Dendritic cell treated with granulocyte-macrophage colony-stimulating factor and Interleukin-4, amounts not matched to agents 40 ng/mL and 50 ng/mL, for 4 days (primary cell): ENCODE measurements at regions not wholly inside any gene's neighbourhood (a gene's known extent, or its start where the extent isn't known, plus 50 kb on each side); places are given as distances from the start of the nearest gene placed in this dataset.
"Not testable (repeated sequence)": the region's sequence is repeated elsewhere in the genome, so short reads cannot be mapped to it uniquely, and the experiment has no call there.

Experiments used
- H3K27ac Mint-ChIP-seq: one replicate; pipeline ENCODE4 v1.8.0; 2022; ENCODE audit warnings: mild to moderate bottlenecking, mixed read lengths
- H3K27me3 Mint-ChIP-seq: one replicate; pipeline ENCODE4 v1.8.0; 2022; ENCODE audit warnings: mild to moderate bottlenecking, mixed read lengths
- H3K36me3 Mint-ChIP-seq: one replicate; pipeline ENCODE4 v1.8.0; 2022; ENCODE audit warnings: low read depth, mixed read lengths
- H3K4me1 Mint-ChIP-seq: one replicate; pipeline ENCODE4 v1.8.0; 2022; ENCODE audit warnings: low read depth, mixed read lengths
- H3K4me3 Mint-ChIP-seq: one replicate; pipeline ENCODE4 v1.8.0; 2022; ENCODE audit warnings: mild to moderate bottlenecking, moderate library complexity, mixed read lengths
- H3K9me3 Mint-ChIP-seq: one replicate; pipeline ENCODE4 v1.8.0; 2022; ENCODE audit warnings: mixed read lengths
- intact Hi-C: fragments of 100-400 bp; cut with micrococcal nuclease; formaldehyde crosslinking; loops from one replicate; pipeline ENCODE4 v1.15.0; 2022

- intact Hi-C loops, result no loop called here
- H3K27ac Mint-ChIP-seq, result no peak overlapping the region
- no peaks in the 10 kb centered on the region for H3K4me1 Mint-ChIP-seq
- H3K36me3 Mint-ChIP-seq, result no peaks in the 10 kb centered on the region
- peaks cover 63% of the 10 kb centered on the region for H3K9me3 Mint-ChIP-seq
- no peak overlapping the region for H3K4me3 Mint-ChIP-seq
- no peaks in the 10 kb centered on the region for H3K27me3 Mint-ChIP-seq
Observed at GRCh38 chr4:186405957-186406356, 140.0 kb downstream of the F11 start.

GRCh38 chr4:186404562-186405134 is 138.7 kb downstream of the F11 start:
- Mint-ChIP-seq H3K27ac (no peak overlapping the region), H3K36me3 (no peaks in the 10 kb centered on the region), H3K9me3 (peaks cover 63% of the 10 kb centered on the region), H3K4me1 (no peaks in the 10 kb centered on the region), H3K4me3 (no peak overlapping the region), H3K27me3 (no peaks in the 10 kb centered on the region)
- intact Hi-C loops, result no loop called here

- Mint-ChIP-seq H3K27ac (no peak overlapping the region), H3K36me3 (no peaks in the 10 kb centered on the region), H3K4me1 (no peaks in the 10 kb centered on the region), H3K9me3 (peaks cover 31% of the 10 kb centered on the region), H3K4me3 (no peak overlapping the region), H3K27me3 (no peaks in the 10 kb centered on the region)
- intact Hi-C loops, result no loop called here
Observed at GRCh38 chr4:186400676-186401075, 134.7 kb downstream of the F11 start.

GRCh38 chr4:186392017-186392416 is 126.0 kb downstream of the F11 start:
- Mint-ChIP-seq H3K4me1 (no peaks in the 10 kb centered on the region), H3K9me3 (no peaks in the 10 kb centered on the region), H3K4me3 (no peak overlapping the region), H3K36me3 (no peaks in the 10 kb centered on the region), H3K27me3 (no peaks in the 10 kb centered on the region), H3K27ac (no peak overlapping the region)
- intact Hi-C loops, result no loop called here

GRCh38 chr4:186384328-186384727 is 118.3 kb downstream of the F11 start:
- H3K27ac Mint-ChIP-seq, result not testable (repeated sequence)

GRCh38 chr4:186368281-186368680 is 102.3 kb downstream of the F11 start:
- Mint-ChIP-seq H3K9me3 (peaks cover 29% of the 10 kb centered on the region), H3K36me3 (no peaks in the 10 kb centered on the region), H3K27me3 (no peaks in the 10 kb centered on the region), H3K4me3 (no peak overlapping the region), H3K27ac (no peak overlapping the region), H3K4me1 (no peaks in the 10 kb centered on the region)
- intact Hi-C loops, result no loop called here

More at GRCh38 chr4:186384328-186384727, 118.3 kb downstream of the F11 start:
- H3K36me3 Mint-ChIP-seq, H3K27me3 Mint-ChIP-seq, intact Hi-C loops, H3K4me3 Mint-ChIP-seq, H3K4me1 Mint-ChIP-seq: not testable (repeated sequence)
- peaks cover 22% of the 10 kb centered on the region for H3K9me3 Mint-ChIP-seq

GRCh38 chr4:186366326-186366725 is 100.3 kb downstream of the F11 start:
- no peak overlapping the region for H3K27ac Mint-ChIP-seq
- H3K4me1 Mint-ChIP-seq, result no peaks in the 10 kb centered on the region
- no peaks in the 10 kb centered on the region for H3K36me3 Mint-ChIP-seq
- no peaks in the 10 kb centered on the region for H3K27me3 Mint-ChIP-seq
- peaks cover 33% of the 10 kb centered on the region for H3K9me3 Mint-ChIP-seq
- no peak overlapping the region for H3K4me3 Mint-ChIP-seq
- intact Hi-C loops, result no loop called here

- H3K27ac Mint-ChIP-seq, H3K36me3 Mint-ChIP-seq, H3K4me1 Mint-ChIP-seq, intact Hi-C loops, H3K4me3 Mint-ChIP-seq, H3K27me3 Mint-ChIP-seq: not testable (repeated sequence)
- peaks cover 42% of the 10 kb centered on the region for H3K9me3 Mint-ChIP-seq
Observed at GRCh38 chr4:186363038-186363437, 97.0 kb downstream of the F11 start.

GRCh38 chr4:186360551-186360950 is 94.6 kb downstream of the F11 start:
- Mint-ChIP-seq H3K27ac (no peak overlapping the region), H3K9me3 (peaks cover 39% of the 10 kb centered on the region), H3K4me3 (no peak overlapping the region), H3K4me1 (no peaks in the 10 kb centered on the region), H3K27me3 (no peaks in the 10 kb centered on the region), H3K36me3 (no peaks in the 10 kb centered on the region)
- intact Hi-C loops, result no loop called here

- H3K9me3 Mint-ChIP-seq, result peaks cover 8% of the 10 kb centered on the region
- H3K4me3 Mint-ChIP-seq, result no peak overlapping the region
- intact Hi-C loops, result no loop called here
- no peak overlapping the region for H3K27ac Mint-ChIP-seq
- H3K36me3 Mint-ChIP-seq, result no peaks in the 10 kb centered on the region
- no peaks in the 10 kb centered on the region for H3K27me3 Mint-ChIP-seq
- no peaks in the 10 kb centered on the region for H3K4me1 Mint-ChIP-seq
Observed at GRCh38 chr4:186351668-186352194, 85.7 kb downstream of the F11 start.

GRCh38 chr4:186348433-186348832 is 82.4 kb downstream of the F11 start:
- no peak overlapping the region for H3K4me3 Mint-ChIP-seq

GRCh38 chr4:186347743-186348142 is 81.8 kb downstream of the F11 start:
- Mint-ChIP-seq H3K4me1 (no peaks in the 10 kb centered on the region), H3K27ac (no peak overlapping the region), H3K36me3 (no peaks in the 10 kb centered on the region), H3K9me3 (peaks cover 6% of the 10 kb centered on the region), H3K4me3 (no peak overlapping the region), H3K27me3 (no peaks in the 10 kb centered on the region)
- intact Hi-C loops, result no loop called here

More at GRCh38 chr4:186348433-186348832, 82.4 kb downstream of the F11 start:
- Mint-ChIP-seq H3K4me1 (no peaks in the 10 kb centered on the region), H3K9me3 (peaks cover 6% of the 10 kb centered on the region), H3K27ac (no peak overlapping the region), H3K36me3 (no peaks in the 10 kb centered on the region), H3K27me3 (no peaks in the 10 kb centered on the region)
- intact Hi-C loops, result no loop called here

- intact Hi-C loops, result no loop called here
- Mint-ChIP-seq H3K27me3 (no peaks in the 10 kb centered on the region), H3K9me3 (peaks cover 6% of the 10 kb centered on the region), H3K4me3 (no peak overlapping the region), H3K4me1 (no peaks in the 10 kb centered on the region), H3K36me3 (no peaks in the 10 kb centered on the region), H3K27ac (no peak overlapping the region)
Observed at GRCh38 chr4:186345184-186345583, 79.2 kb downstream of the F11 start.

- Mint-ChIP-seq H3K4me1 (no peaks in the 10 kb centered on the region), H3K27ac (no peak overlapping the region)
- intact Hi-C loops, result no loop called here
Observed at GRCh38 chr4:186342582-186342981, 76.6 kb downstream of the F11 start.

GRCh38 chr4:186341655-186342054 is 75.7 kb downstream of the F11 start:
- Mint-ChIP-seq H3K9me3 (peaks cover 6% of the 10 kb centered on the region), H3K36me3 (no peaks in the 10 kb centered on the region), H3K27ac (no peak overlapping the region), H3K27me3 (no peaks in the 10 kb centered on the region), H3K4me1 (no peaks in the 10 kb centered on the region), H3K4me3 (no peak overlapping the region)
- intact Hi-C loops, result no loop called here

More at GRCh38 chr4:186342582-186342981, 76.6 kb downstream of the F11 start:
- no peaks in the 10 kb centered on the region for H3K36me3 Mint-ChIP-seq
- H3K9me3 Mint-ChIP-seq, result peaks cover 6% of the 10 kb centered on the region
- no peaks in the 10 kb centered on the region for H3K27me3 Mint-ChIP-seq
- H3K4me3 Mint-ChIP-seq, result no peak overlapping the region
